HG03025 (cell line): ENCODE measurements at regions not wholly inside any gene's neighbourhood (a gene's known extent, or its start where the extent isn't known, plus 50 kb on each side); places are given as distances from the start of the nearest gene placed in this dataset.
"Not testable (repeated sequence)": the region's sequence is repeated elsewhere in the genome, so short reads cannot be mapped to it uniquely, and the experiment has no call there.

ENCODE experiments used
- ATAC-seq: cut with Tn5 transposase; IDR thresholded peaks from one replicate; pipeline ENCODE4 v1.9.1; 2021; ENCODE audit warnings: mild to moderate bottlenecking, moderate library complexity; ENCODE audit not compliant: unreplicated experiment, low FRiP score

GRCh38 chr20:1827510-1827973 lies 67.7 kb upstream of the SIRPA start:
- ATAC-seq, result no peak

GRCh38 chr20:1825938-1826445 lies 69.2 kb upstream of the SIRPA start:
- no peak for ATAC-seq

GRCh38 chr20:1825507-1825906 lies 69.7 kb upstream of the SIRPA start:
- no peak for ATAC-seq

GRCh38 chr20:1824834-1825233 lies 70.4 kb upstream of the SIRPA start:
- no peak for ATAC-seq

GRCh38 chr20:1824181-1824580 lies 71.0 kb upstream of the SIRPA start:
- no peak for ATAC-seq

GRCh38 chr20:1823450-1823844 lies 71.8 kb upstream of the SIRPA start:
- ATAC-seq, result no peak

GRCh38 chr20:1822564-1823449 lies 72.4 kb upstream of the SIRPA start:
- ATAC-seq, result no peak

- no peak for ATAC-seq
Measured at GRCh38 chr20:1820138-1821079, 74.8 kb upstream of the SIRPA start.

GRCh38 chr20:1819311-1820137 lies 75.7 kb upstream of the SIRPA start:
- no peak for ATAC-seq

- ATAC-seq, result no peak
Measured at GRCh38 chr20:1818895-1819294, 76.3 kb upstream of the SIRPA start.

GRCh38 chr20:1818247-1818840 lies 76.9 kb upstream of the SIRPA start:
- ATAC-seq, result no peak

- ATAC-seq, result no peak
Measured at GRCh38 chr20:1817577-1818211, 77.5 kb upstream of the SIRPA start.

- ATAC-seq, result no peak
Measured at GRCh38 chr20:1816384-1817381, 78.5 kb upstream of the SIRPA start.

GRCh38 chr20:1815502-1816085 lies 79.6 kb upstream of the SIRPA start:
- ATAC-seq, result no peak

- not testable (repeated sequence) for ATAC-seq
Measured at GRCh38 chr20:1814861-1815260, 80.3 kb upstream of the SIRPA start.

GRCh38 chr20:1813674-1814635 lies 81.3 kb upstream of the SIRPA start:
- no peak for ATAC-seq

- no peak for ATAC-seq
Measured at GRCh38 chr20:1813101-1813529, 82.1 kb upstream of the SIRPA start.
